Hepatocyte (in vitro differentiated cells): ENCODE measurements at regions not wholly inside any gene's neighbourhood (a gene's known extent, or its start where the extent isn't known, plus 50 kb on each side); places are given as distances from the start of the nearest gene placed in this dataset.

ENCODE experiments used
- EZH2 ChIP-seq: fragments of 200-600 bp; sonication (generic); IDR thresholded peaks from 2 replicates; pipeline ENCODE4 v1.6.1; 2016; ENCODE audit warnings: antibody characterized with exemption, mild to moderate bottlenecking, borderline replicate concordance
- EZH2phosphoT487 ChIP-seq: fragments of 200-600 bp; sonication (generic); IDR thresholded peaks from one replicate; pipeline ENCODE4 v1.6.1; 2018; ENCODE audit warnings: antibody characterized with exemption, mild to moderate bottlenecking, low read depth, moderate library complexity; ENCODE audit not compliant: unreplicated experiment, severe bottlenecking
- TF ChIP-seq, protein P1 (sequence below): fragments of 200-600 bp; sonication (generic); IDR thresholded peaks from 2 replicates; pipeline ENCODE4 v1.5.1; 2016; ENCODE audit warnings: antibody characterized with exemption, mild to moderate bottlenecking; ENCODE audit not compliant: poor library complexity

DNA sequence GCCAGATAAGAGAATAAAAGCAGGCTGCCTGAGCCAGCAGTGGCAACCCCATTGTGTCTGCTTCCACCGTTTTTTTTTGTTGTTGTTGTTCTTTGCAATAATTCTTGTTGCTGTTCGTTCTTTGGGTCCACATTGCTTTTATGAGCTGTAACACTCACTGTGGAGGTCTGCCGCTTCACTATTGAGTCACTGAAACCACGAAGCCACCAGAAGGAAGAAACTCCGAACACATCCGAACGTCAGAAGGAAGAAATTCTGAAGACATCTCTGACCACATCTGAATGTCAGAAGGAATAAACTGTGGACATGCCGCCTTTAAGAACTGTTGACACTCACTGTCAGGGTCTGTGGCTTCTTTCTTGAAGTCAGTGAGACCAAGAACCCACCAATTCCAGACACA, 110.5 kb downstream of the PCDH18 start:
- TF ChIP-seq, protein P1, sequence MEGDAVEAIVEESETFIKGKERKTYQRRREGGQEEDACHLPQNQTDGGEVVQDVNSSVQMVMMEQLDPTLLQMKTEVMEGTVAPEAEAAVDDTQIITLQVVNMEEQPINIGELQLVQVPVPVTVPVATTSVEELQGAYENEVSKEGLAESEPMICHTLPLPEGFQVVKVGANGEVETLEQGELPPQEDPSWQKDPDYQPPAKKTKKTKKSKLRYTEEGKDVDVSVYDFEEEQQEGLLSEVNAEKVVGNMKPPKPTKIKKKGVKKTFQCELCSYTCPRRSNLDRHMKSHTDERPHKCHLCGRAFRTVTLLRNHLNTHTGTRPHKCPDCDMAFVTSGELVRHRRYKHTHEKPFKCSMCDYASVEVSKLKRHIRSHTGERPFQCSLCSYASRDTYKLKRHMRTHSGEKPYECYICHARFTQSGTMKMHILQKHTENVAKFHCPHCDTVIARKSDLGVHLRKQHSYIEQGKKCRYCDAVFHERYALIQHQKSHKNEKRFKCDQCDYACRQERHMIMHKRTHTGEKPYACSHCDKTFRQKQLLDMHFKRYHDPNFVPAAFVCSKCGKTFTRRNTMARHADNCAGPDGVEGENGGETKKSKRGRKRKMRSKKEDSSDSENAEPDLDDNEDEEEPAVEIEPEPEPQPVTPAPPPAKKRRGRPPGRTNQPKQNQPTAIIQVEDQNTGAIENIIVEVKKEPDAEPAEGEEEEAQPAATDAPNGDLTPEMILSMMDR = no peak
- TF ChIP-seq EZH2 = no peak
- no peak for TF ChIP-seq EZH2phosphoT487
